IPS-11a (cell line): ENCODE measurements at regions not wholly inside any gene's neighbourhood (a gene's known extent, or its start where the extent isn't known, plus 50 kb on each side); places are given as distances from the start of the nearest gene placed in this dataset.

Source experiments
- H3K4me3 ChIP-seq: one replicate; pipeline ENCODE4 v1.5.1; 2013; ENCODE audit warnings: low read depth, low read length, control low read depth

DNA sequence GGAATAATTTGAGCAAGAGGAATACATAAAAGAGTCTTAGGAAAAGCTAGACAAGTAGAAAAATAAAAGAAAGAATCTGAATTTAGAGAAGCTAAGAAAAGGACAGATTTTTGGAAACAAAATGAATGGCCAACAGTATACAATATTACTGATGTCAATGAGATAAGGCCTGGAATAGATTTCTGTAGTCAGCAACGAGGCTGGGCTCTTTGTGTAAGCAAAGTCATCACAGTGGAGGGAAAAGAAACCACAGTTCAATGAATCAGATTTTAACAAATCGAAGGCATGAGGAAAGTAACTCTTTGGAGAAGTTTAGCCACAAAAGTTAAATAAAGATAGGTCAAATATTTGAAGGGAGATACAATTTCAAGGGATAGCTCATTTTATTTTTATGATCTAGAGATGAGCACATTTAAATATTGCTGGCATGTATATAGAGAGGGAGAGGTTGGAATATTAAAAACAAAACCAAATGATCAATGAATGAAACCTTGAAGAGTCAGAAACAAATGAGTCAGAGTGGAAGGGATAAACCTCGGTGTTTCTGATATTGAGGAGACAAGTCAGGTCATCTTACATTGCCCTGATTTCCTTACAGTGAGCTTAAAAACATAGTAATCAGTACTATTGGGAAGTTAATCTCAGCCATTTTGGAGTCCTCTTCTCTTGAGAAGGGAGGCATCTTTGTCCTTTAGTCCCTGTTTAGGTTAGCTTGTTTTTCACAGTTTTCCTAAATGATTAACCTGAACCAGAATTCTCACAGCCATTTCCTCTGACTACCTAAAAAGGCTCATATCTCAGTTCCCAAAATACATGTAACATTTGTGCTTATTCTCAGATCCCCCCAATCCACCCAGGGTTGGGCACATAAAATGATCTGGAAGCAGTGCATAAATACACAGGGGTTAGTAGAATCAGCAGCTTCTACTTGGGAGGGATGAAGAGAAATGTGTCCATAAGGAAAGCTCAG is 620.0 kb upstream of the B3GALT2 start:
- no peak overlapping the region for H3K4me3 ChIP-seq

GRCh38 chr1:193799948-193800690 is 613.7 kb upstream of the B3GALT2 start:
- no peak overlapping the region for H3K4me3 ChIP-seq

DNA sequence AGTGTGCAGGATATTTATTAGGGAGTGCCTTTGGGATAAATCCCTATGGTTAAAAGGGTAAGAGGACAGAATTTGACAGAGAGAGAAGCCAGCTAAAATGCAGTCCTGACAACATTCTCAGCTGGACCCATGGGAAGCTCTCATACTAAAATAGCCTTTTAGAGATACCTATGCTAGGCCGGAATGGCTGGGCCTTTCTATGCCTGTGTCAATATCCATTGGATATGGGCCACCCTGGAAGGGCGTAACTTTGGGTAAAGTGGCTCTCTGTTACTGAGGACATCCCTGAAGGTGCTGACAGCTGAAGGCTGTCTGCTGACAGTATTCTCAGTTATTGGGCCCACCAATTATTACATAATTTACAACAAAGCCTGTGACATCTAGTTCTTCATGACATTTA is 613.0 kb upstream of the B3GALT2 start:
- H3K4me3 ChIP-seq = no peak overlapping the region

DNA sequence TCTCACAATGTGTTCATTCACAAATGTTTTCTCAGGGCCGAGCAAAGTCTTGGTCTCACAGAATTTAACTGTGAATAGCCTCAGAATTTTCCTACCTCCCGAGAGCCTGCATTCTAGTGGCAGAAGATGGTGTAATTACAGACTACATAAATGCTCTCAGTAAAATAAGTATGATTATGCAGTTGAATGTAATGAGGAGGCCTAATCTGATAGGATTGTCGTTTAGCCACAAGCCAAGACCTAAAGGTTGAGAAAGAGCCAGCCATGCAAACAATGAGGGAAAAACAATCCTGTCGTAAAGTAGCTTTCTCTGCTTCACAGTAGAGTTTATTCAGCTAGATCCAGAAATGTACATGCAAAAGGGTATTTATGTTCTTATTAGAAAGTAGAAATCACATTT is 607.8 kb upstream of the B3GALT2 start:
- H3K4me3 ChIP-seq = no peak overlapping the region

GRCh38 chr1:193791746-193792145 is 605.3 kb upstream of the B3GALT2 start:
- H3K4me3 ChIP-seq = no peak overlapping the region

DNA sequence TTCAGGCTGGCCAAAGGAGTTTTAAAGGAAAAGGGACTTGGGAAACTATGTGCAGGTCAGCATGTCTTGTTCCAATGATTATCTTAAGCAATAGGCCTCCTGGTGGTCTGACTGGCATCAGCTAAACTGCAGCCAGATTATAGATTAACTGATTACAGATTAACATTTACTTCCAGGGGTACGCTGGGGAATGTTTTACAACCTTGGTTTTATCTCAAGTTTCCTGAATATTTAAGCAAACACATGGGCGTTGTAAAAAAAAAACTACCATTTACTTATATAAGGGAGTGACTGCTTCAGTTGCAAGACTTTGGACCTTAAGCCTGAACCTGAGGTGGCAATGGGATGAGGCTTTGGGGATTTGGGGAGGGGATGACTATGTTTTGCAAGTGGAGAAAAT is 600.6 kb upstream of the B3GALT2 start:
- H3K4me3 ChIP-seq = no peak overlapping the region

DNA sequence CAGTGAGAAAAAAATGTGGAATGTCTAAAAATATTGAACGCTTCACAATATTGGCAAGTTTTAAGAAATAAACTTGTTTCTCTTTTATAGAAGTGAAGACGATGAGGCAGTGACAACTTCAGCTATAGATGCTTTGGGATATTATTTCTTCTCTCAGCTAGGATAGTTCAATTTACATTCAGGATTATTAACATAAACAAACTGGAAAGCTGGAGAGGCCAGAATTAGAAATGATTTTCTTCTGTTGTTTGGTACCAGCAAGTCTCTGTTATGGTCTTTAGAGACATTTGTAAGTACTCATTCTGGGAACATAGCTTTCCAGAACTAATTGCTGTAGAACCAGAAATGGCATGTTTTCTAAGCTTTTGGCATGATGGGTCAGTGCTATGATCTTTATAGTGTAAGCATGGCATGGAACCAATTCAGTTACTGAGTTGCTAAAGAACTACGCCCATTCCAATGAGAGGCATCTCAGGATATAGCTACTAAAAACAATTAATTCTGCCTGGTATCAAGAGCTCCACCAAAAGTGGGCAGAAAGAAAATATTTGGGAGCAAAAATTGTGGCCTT is 599.5 kb upstream of the B3GALT2 start:
- H3K4me3 ChIP-seq = no peak overlapping the region

DNA sequence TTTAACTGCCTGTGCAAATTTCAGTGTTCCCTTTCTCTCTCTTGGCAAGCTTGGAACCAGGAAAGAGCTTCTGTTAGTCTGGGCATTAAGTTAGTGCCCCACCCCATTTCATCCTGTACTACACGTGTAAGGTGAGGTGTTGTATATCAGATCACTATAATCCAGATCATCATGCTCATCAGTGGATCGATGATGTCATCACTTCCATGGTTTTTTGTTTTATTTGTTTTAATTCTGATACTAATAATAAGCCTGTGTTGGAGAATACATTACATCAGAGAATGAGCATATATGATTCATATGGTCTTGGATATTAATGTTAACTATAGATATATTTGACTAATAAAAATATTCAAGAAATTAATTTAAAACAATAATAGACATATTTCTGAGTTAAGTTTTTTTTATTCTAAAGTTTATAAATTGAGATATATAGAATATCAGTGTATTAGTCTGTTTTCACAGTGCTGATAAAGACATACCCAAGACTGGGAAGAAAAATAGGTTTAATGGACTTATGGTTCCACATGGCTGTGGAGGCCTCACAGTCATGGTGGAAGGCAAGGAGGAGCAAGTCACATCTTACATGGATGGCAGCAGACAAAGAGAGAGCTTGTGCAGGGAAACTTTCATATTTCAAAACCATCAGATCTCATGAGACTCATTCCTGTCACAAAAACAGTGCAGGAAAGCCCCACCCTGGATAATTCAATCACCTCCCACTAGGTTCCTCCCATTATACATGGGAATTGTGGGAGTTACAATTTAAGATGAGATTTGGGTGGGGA is 588.3 kb upstream of the B3GALT2 start:
- no peak overlapping the region for H3K4me3 ChIP-seq

- H3K4me3 ChIP-seq = no peak overlapping the region
Measured at GRCh38 chr1:193771596-193771995, 585.2 kb upstream of the B3GALT2 start.

GRCh38 chr1:193769651-193770050 is 583.2 kb upstream of the B3GALT2 start:
- no peak overlapping the region for H3K4me3 ChIP-seq

DNA sequence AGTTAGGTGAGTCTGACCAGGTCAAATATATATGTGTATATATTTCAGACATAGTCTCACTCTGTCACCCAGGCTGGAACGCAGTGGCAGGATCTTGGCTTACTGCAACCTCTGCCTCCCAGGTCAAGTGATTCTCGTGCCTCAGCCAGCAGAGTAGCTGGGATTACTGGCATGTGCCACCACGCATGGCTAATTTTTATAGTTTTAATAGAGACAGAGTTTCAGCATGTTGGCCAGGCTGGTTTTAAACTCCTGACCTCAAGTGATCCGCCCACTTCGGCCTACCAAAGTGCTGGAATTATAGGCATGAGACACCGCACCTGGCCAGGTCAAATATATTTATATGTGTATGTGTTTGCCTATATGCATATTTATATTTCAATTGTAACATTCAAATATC is 581.5 kb upstream of the B3GALT2 start:
- no peak overlapping the region for H3K4me3 ChIP-seq

DNA sequence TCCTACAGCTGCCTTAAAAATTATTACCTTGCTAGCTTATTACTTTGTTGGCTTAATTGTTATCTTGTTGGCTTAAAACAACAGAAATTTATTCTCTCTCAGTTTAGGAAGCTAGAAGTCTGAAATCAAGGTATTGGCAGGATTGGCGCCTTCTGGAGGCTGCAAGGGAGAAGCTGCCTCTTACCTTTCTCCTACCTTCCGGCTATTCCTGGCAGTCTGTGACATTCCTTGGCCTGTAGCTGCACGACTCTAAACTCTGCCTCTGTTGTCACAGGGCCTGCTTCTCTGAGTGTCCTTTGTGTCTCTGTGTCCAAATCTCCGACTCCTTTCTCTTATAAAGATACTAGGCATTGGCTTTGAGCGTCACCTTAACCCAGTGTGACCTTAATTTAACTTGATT is 579.9 kb upstream of the B3GALT2 start:
- H3K4me3 ChIP-seq = no peak overlapping the region

DNA sequence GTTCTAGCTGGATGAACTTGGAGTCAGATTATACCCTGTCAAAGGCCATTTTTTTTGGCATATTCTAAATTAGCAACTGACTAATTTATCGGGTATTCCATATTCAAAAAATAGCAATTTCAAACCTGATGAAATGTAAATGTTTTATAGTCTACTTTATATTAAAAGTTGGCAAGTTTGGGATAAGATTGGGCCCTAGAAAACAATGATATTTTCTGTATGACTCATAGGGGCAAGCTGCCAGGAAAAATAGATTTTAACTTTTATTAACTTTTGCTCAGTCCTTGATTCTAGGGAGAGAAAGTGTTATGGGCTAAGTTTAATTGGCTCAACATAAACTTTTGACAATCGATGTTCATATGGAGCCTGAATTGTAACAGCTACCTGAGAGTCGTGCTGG is 576.9 kb upstream of the B3GALT2 start:
- no peak overlapping the region for H3K4me3 ChIP-seq

GRCh38 chr1:193762236-193762635 is 575.8 kb upstream of the B3GALT2 start:
- no peak overlapping the region for H3K4me3 ChIP-seq

- no peak overlapping the region for H3K4me3 ChIP-seq
Measured at GRCh38 chr1:193755441-193755840, 569.0 kb upstream of the B3GALT2 start.

DNA sequence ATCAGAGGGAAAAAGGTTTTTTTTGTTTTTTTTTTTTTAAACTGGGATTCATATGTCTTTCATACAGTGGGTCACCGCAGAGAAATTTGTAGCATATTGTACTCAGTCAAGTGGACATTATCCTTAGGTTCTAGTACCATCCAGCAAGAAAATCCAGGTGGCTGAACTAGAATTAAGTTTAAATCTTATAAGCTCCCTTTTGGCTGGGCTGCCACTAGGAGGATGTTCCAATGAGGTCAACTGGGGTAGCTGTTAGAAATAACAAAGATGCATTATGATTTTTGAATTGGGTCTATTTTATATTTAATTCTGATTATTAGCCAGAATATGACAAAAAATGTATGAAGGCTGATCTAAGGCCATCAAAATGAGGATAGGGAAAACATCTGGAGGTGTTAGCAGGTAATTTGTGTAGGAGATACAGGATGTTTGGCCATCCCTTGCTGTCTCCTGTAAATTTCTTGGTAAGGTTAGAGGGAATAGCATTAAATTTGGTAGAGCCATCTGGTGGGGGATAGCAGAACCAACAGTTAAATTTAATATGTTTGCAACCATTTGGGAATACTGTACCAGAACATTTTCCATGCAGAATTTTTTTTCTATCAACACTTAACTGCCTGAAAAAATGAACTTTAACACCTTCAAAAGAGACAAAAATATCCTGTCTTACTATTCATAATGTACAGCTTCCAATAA is 568.5 kb upstream of the B3GALT2 start:
- H3K4me3 ChIP-seq = no peak overlapping the region

GRCh38 chr1:193754151-193754550 is 567.7 kb upstream of the B3GALT2 start:
- H3K4me3 ChIP-seq = no peak overlapping the region

GRCh38 chr1:193753038-193753756 is 566.8 kb upstream of the B3GALT2 start:
- H3K4me3 ChIP-seq = no peak overlapping the region

GRCh38 chr1:193749868-193750267 is 563.5 kb upstream of the B3GALT2 start:
- H3K4me3 ChIP-seq = no peak overlapping the region

DNA sequence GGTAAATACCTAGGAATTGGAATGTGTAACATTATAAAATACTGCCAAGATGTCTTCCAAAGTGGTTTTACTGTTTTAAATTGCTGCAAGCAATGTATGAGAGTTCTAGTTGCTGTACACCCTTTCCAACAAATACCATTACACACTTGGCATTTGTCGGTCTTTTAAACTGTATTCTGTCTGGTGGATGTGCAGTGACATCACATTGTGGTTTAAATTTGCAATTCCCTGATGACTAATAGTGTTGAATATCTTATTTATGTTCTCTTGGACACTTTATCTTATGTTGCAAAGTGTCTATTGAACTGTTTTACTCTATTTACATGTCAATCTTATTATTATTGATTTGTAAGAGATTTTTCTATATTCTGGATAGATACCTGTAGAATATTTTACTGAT is 561.2 kb upstream of the B3GALT2 start:
- H3K4me3 ChIP-seq = no peak overlapping the region
